Right kidney (tissue), 1 donor: ENCODE measurements at regions not wholly inside any gene's neighbourhood (a gene's known extent, or its start where the extent isn't known, plus 50 kb on each side); places are given as distances from the start of the nearest gene placed in this dataset.
"Not testable (repeated sequence)": the region's sequence is repeated elsewhere in the genome, so short reads cannot be mapped to it uniquely, and the experiment has no call there.

ENCODE experiments used
- DNase-seq: peaks from one replicate; pipeline ENCODE4 v3.0.0-alpha.2; 2016

DNA sequence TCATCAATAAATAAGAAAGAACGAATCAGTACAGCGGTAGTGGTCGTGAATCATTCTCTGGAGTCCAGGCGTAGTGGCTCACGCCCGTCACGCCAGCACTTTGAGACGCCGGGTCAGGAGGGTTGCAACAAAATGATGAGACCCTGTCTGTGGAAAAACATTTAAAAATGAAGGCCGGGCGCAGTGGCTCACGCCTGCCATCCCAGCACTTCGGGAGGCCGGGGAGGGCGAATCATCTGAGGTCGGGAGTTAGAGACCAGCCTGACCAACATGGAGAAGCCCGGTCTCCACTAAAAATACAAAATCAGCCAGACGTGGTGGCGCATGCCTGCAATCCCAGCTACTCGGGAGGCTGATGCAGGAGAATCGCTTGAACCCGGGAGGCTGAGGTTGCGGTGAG is 111.8 kb upstream of the ANKRD30BL start:
- DNase-seq, result not testable (repeated sequence)

GRCh38 chr2:132274000-132274399 is 112.2 kb upstream of the ANKRD30BL start:
- no peak for DNase-seq

- no peak for DNase-seq
Measured at GRCh38 chr2:132275396-132275795, 113.6 kb upstream of the ANKRD30BL start.

GRCh38 chr2:132276571-132276981 is 114.8 kb upstream of the ANKRD30BL start:
- no peak for DNase-seq

GRCh38 chr2:132278267-132278666 is 116.5 kb upstream of the ANKRD30BL start:
- no peak for DNase-seq

GRCh38 chr2:132279344-132279743 is 117.6 kb upstream of the ANKRD30BL start:
- DNase-seq, result no peak

- no peak for DNase-seq
Measured at GRCh38 chr2:132279930-132280615, 118.3 kb upstream of the ANKRD30BL start.

- no peak for DNase-seq
Measured at GRCh38 chr2:132280912-132281311, 119.2 kb upstream of the ANKRD30BL start.

DNA sequence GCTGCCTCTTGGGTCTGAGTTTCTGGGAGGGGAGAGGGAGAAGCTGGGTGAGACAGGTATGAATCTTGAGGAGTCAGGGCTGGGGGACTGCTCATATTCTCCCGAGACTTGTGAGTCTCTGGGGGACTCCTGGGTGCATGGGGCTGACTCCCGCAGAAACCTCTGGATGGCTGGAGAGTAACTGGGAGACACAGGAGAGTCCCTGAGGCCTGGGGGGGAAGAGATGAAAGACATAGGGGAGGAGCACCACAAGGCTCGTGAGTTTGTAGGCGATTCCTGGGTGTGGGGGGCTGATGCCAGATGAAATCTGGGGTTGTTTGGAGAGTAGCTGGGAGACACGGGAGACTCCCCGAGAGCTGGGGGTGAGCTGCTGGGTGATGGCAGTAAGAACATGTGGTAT is 120.4 kb upstream of the ANKRD30BL start:
- not testable (repeated sequence) for DNase-seq

GRCh38 chr2:132282911-132283310 is 121.2 kb upstream of the ANKRD30BL start:
- no peak for DNase-seq

- not testable (repeated sequence) for DNase-seq
Measured at GRCh38 chr2:132286289-132286911, 124.6 kb upstream of the ANKRD30BL start.

DNA sequence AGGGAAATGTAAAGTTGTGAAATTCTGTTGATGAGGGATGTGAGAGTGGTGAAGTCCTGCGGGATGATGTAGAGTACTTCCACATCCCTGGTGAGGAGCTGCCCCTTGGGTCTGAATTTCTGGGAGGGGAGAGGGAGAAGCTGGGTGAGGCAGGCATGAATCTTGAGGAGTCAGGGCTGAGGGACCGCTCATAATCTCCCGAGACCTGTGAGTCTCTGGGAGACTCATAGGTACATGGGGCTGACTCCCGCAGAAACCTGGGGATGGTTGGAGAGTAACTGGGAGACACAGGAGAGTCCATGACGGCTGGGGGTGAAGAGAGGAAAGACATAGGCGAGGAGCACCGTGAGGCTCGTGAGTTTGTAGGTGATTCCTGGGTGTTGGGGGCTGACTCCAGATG is 126.2 kb upstream of the ANKRD30BL start:
- DNase-seq, result not testable (repeated sequence)

- not testable (repeated sequence) for DNase-seq
Measured at GRCh38 chr2:132289138-132289537, 127.4 kb upstream of the ANKRD30BL start.

- DNase-seq, result not testable (repeated sequence)
Measured at GRCh38 chr2:132289812-132290211, 126.8 kb upstream of the GPR39 start.

DNA sequence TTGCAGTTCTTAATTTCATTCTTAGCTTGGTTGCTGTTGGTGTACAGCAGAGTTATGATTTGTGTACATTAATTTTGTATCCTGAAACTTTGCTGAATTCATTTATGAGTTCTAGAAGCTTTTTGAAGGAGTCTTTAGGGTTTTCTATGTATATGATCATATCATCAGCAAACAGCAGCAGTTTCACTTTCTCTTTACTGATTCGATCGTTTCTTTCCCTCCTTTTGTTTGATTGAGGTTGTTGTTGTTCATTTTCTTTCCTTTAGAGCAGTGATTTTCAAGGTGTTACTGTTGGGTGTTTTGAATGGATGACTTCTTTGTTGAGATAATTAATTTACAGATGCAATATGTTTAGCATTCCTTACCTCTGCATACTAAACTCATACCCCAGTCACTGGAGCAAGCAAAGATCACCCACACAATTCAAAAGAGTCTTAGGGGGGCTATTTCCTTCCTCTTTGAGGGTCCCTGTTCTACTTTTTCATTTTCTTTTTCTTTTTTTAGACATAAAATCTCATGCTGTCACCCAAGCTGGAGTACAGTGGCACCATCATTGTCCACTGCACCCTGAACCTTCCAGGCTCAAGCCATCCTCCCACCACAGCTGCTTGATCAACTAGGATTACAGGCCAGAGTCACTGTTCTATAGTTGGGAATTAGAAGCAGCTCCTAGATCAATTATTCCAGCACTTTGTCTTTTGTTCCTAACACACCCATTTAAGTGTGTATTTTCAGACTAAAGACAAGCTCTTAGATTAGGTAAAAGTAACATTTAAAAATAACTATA is 115.8 kb upstream of the GPR39 start:
- DNase-seq, result not testable (repeated sequence)

DNA sequence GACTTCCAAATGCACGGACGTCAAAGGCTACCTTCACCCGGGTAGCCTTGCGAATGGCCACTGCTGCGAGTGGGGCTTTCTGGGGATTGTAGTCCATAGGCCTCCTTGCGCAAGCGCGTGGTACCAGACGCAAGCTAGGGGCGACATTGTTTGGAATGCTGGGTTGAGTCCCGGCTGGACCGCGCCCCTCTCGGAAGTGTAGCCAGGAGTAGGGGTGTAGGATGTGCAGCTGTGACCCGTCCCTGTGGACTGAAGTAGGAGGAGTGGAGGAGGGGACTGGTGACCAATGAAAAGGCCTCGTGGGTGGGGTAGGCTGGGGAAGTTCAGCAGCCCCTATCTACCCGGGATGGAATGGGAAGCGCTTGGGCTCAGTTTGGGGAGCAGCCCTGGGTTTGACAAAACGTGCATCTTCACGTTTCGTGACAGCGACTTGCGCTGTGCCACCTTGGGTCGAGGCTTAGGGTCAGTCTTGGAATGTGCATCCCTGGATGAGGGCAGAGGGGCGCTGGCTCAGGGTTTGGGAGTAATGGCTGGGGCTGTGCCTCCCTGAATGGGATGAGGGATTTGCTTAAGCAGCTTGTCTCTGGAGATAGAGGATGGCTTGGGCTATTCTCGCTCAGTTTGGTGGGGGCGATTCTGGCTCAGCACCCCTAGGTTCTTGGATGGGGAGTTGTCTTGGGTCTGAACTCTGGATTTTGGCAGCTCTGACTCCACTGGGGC is 111.8 kb upstream of the GPR39 start:
- peak; percentile 66 for DNase-seq

DNA sequence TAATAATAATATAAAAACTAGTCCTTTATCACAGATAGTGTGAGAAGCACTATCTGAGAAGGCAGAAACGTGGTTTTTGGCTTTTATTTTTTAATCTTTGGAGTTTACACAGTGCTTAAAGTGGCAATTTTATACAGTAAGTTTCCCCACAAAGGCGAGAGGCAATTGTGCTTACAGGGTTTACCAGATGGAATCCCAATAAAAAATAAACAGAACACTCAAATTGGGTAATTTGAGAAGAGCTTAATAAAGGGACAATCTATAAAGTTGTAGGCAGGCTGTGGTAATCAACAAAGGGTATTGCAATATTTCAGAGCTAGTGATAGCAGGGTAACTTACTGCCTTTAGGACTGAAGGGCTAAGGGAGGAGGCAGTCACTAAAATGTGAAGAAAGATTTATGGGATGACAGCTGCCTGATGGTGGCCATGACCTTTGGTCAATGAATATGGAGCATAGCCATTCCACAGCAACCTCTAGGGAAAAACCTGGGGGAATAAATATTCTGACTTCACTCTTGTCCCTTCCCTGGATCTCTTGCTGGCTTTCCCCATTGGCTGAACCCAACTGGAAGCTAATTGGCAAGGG is 108.9 kb upstream of the GPR39 start:
- DNase-seq, result not testable (repeated sequence)

DNA sequence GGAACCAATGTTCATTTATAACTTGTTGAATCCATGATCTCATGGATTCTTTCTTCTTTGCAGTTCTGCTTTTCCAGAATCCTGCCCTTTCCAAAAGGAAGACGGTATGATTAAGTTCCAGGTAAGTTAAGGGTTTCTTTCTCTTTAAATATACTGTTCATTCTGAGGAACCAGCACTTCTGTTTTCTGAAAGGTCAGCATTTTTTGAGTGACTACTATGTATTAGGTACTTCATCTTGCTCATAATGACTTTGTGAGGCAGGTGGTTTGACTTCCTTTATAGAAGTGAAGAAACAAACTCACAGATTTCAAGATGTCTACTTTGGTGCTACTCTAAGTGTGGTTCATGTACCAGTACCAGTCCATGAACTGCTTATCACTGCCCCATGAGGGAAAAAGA is 107.4 kb upstream of the GPR39 start:
- DNase-seq, result not testable (repeated sequence)

DNA sequence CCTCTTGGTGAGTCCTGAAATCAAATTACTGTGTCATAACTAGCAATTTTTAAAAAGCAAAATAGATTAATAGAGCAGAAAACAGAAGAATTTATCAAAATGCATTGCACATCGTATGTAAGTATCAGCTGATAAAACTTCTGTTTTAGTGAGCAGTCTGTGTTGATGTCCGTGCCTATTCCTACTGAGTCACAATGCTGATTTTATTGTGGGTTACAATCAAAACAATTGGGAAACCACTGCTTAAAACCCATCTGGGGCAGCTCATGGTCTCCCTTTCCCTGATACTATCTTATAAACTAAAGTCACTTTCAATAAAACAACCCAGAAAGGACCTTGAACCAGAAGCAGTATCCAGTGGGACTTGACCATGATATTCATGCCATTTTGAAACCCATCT is 101.1 kb upstream of the GPR39 start:
- not testable (repeated sequence) for DNase-seq

DNA sequence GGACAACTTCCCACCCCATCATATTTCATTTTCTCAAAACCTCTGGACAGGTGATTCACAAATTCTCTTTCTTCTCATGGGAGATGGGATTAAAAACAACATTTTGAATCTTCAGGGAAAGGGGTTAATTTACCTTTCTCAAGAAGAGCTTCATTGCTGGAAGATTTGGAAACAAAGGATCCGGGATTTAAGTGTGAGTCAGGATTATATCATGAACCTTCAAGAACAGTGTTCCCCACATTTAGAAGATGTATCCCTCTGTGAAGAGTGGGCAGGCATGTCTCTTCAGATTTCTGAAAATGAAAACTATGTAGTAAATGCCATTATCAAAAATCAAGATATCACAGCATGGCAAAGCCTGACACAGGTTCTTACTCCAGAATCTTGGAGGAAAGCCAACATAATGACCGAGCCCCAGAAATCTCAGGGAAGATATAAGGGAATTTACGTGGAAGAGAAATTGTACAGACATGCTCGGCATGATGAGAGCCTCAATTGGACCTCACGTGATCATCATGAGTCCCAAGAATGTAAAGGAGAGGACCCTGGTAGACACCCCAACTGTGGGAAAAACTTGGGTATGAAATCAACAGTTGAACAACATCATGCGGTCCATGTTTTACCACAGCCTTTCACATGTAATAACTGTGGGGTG is 99.5 kb upstream of the GPR39 start:
- not testable (repeated sequence) for DNase-seq

DNA sequence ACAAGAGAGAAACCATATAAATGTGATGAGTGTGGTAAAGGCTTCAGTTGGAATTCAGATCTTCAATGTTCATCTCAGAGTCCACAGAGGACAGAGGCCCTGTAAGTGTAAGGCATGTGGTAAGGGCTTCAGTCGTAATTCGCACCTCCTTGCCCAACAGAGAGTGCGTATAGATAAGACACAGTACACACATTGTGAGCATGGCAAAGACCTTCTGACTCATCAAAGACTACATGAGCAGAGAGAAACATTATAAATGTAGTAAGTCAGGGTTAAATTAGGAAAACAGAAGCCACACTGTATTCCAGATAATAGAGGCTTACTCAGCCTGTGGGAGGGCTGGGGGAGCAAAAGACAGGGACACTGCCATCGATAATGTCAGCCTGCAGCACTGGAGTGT is 98.1 kb upstream of the GPR39 start:
- not testable (repeated sequence) for DNase-seq

DNA sequence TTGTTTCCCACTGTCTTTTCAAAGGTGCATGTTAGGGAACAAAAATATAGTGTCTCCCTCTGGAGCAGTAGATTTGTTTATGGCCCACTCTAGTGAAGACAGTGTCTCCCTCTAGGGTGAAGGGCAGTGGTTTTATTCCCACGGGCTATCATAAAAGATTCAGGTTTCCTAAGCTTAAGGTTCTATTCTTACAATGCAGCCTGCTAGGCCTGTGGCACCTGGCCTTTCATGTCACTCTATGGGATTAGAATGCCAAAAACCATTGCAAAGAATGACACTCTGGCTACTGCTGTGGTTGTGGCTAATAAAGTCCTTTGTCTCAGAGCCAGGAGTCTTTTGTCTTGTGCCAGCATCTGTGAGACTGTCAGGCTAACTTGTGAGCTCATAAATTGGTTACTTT is 92.6 kb upstream of the GPR39 start:
- not testable (repeated sequence) for DNase-seq
